Left lung (tissue), 4 donors: ENCODE measurements at regions not wholly inside any gene's neighbourhood (a gene's known extent, or its start where the extent isn't known, plus 50 kb on each side); places are given as distances from the start of the nearest gene placed in this dataset.
"Not testable (repeated sequence)": the region's sequence is repeated elsewhere in the genome, so short reads cannot be mapped to it uniquely, and the experiment has no call there.

Experiments used
- ATAC-seq: fragments of 200-7000 bp; cut with Tn5 transposase; one replicate; pipeline ENCODE4 v1.9.1; 2020; ENCODE audit warnings: moderate library complexity
- DNase-seq, 4 donors: peaks; one replicate each; pipeline ENCODE4 v3.0.0-alpha.2; 2013 to 2020
- H3K27ac ChIP-seq, 2 donors: fragments of 200-600 bp; sonication (generic) in 1 of 2; one replicate each; pipeline versions ENCODE4 v1.5.0 to v1.8.0; 2020 to 2021
- H3K27me3 ChIP-seq, 2 donors: fragments of 200-600 bp; sonication (generic) in 1 of 2; one replicate each; pipeline versions ENCODE4 v1.5.0 to v1.8.0; 2020 to 2021
- H3K36me3 ChIP-seq, 2 donors: fragments of 200-600 bp; sonication (generic) in 1 of 2; one replicate each; pipeline versions ENCODE4 v1.5.0 to v1.8.0; 2020 to 2021
- H3K4me1 ChIP-seq, 2 donors: fragments of 200-600 bp; one replicate each; pipeline ENCODE4 v1.8.0; 2021
- H3K4me3 ChIP-seq, 2 donors: fragments of 200-600 bp; sonication (generic) in 1 of 2; one replicate each; pipeline versions ENCODE4 v1.5.0 to v1.8.0; 2020 to 2021; ENCODE audit warnings: mild to moderate bottlenecking in 1 of 2
- H3K9me3 ChIP-seq, 2 donors: fragments of 200-600 bp; sonication (generic) in 1 of 2; one replicate each; pipeline versions ENCODE4 v1.5.0 to v1.8.0; 2020 to 2021
- intact Hi-C, 2 donors: fragments of 100-400 bp; cut with DNase I; formaldehyde crosslinking; loops; one replicate each; pipeline versions ENCODE4 v1.11.2 to v1.14.2; 2022
- donor health status: DM: no; HTN: yes; CAD: no.
- donor health status: DM: no; HTN: no; CAD: no.

DNA sequence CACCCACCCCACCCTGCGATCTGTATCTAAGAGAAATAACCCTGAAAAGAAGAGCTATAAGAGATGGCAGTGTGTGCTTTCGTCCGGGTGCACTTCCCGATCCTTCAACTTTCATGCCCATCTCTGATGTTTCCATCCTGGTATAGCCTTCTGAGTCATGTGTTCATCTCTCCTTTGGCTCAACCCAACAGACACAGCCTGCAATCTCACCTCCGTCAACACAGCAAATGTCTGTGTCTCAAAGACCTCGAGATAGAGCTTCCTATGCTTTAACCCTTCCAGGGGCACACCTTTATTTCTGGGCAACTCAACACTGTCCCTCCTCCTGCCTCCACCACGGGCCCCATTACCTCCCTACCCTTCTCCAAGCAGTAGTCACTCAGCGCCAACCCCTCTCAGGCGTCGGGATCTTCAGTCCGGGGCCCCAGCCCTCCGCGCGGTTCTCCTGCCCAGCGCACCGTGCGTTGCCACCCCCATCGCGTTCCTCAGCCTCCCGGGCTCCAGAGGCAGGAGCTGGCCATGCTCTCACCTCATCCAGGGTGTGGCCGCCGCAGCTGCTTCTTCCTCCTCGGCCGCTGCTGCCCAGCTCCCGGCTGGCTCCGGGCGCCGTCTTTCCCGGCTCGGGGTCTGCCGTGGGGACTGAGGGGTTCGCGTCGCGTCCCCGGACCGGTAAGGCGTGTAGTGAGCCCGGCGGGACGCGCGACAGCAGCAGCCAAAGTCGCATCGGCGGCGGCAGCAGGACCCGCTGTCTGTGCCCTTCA, 153.7 kb upstream of the NBPF19 start:
- H3K27me3 ChIP-seq, intact Hi-C loops, H3K9me3 ChIP-seq, H3K36me3 ChIP-seq, H3K4me1 ChIP-seq, DNase-seq, H3K4me3 ChIP-seq, H3K27ac ChIP-seq: not testable (repeated sequence)
- peak; percentile 71 for ATAC-seq

- intact Hi-C loops, H3K4me1 ChIP-seq, H3K27me3 ChIP-seq, H3K9me3 ChIP-seq, H3K4me3 ChIP-seq, DNase-seq, H3K27ac ChIP-seq, H3K36me3 ChIP-seq: not testable (repeated sequence)
- ATAC-seq, result peak; percentile 15
Observed at GRCh38 chr1:149321732-149322016, 153.2 kb upstream of the NBPF19 start.

DNA sequence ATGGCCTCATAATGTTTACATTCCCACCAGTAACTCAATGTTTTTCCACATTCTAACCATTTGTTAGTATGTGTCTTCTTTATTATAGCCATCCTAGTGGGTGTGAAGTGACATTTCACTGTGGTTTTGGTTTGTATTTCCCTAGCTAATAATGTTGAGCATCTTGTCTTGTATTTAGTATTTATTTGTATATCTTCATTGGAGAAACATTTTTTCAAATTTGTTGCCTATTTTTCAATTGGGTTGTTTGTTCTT, 144.8 kb upstream of the NBPF19 start:
- H3K4me1 ChIP-seq, ATAC-seq, H3K36me3 ChIP-seq, intact Hi-C loops, DNase-seq, H3K27me3 ChIP-seq, H3K9me3 ChIP-seq, H3K27ac ChIP-seq, H3K4me3 ChIP-seq: not testable (repeated sequence)

DNA sequence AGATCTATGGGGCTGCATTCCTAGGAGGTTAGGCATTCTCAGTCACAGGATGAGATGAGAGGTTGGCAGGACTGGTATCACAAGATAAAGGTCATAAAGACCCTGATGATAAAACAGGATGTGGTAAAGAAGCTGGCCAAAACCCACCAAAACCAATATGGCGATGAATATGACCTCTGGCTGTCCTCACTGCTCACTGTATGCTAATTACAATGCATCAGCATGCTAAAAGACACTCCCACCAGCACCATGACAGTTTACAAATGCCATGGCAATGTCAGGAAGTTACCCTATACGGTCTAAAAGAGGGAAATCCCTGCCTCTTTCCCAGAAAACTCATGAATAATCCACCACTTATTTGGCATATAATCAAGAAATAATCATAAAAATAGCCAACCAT, 138.8 kb upstream of the NBPF19 start:
- intact Hi-C loops, H3K9me3 ChIP-seq, ATAC-seq, H3K27ac ChIP-seq, H3K36me3 ChIP-seq, H3K4me1 ChIP-seq, H3K4me3 ChIP-seq, DNase-seq, H3K27me3 ChIP-seq: not testable (repeated sequence)

- H3K4me1 ChIP-seq, H3K4me3 ChIP-seq, H3K9me3 ChIP-seq, DNase-seq, intact Hi-C loops, H3K27me3 ChIP-seq, H3K36me3 ChIP-seq, H3K27ac ChIP-seq: not testable (repeated sequence)
- peak; percentile 79 for ATAC-seq
Observed at GRCh38 chr1:149338221-149338691, 136.6 kb upstream of the NBPF19 start.

- H3K9me3 ChIP-seq, result not testable (repeated sequence)
Observed at GRCh38 chr1:149338698-149339097, 136.1 kb upstream of the NBPF19 start.

DNA sequence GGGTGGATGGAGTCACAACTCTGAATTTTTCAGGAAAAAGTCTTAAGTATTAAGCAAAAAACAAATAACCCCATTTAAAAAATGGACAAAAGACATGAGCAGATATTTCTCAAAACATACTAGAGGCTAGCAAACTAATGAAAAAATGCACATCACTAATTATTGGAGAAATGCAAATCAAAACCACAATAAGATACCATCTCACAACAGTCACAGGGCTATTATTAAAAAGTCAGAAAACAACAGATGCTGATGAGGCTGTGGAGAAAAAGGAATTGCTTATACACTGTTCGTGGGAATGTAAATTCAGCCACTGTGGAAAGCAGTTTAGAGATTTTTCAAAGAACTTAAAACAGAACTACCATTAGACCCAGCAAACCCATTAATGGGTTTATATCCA, 125.4 kb upstream of the NBPF19 start:
- H3K27me3 ChIP-seq, H3K27ac ChIP-seq, DNase-seq, H3K36me3 ChIP-seq, H3K4me3 ChIP-seq, H3K4me1 ChIP-seq, ATAC-seq, intact Hi-C loops, H3K9me3 ChIP-seq: not testable (repeated sequence)

More at GRCh38 chr1:149338698-149339097, 136.1 kb upstream of the NBPF19 start:
- H3K4me1 ChIP-seq, ATAC-seq, DNase-seq, H3K27ac ChIP-seq, intact Hi-C loops, H3K4me3 ChIP-seq, H3K27me3 ChIP-seq, H3K36me3 ChIP-seq: not testable (repeated sequence)

- H3K9me3 ChIP-seq, H3K4me1 ChIP-seq, H3K36me3 ChIP-seq, DNase-seq, H3K27ac ChIP-seq, H3K4me3 ChIP-seq, ATAC-seq, H3K27me3 ChIP-seq, intact Hi-C loops: not testable (repeated sequence)
Observed at GRCh38 chr1:149352205-149352604, 122.6 kb upstream of the NBPF19 start.

DNA sequence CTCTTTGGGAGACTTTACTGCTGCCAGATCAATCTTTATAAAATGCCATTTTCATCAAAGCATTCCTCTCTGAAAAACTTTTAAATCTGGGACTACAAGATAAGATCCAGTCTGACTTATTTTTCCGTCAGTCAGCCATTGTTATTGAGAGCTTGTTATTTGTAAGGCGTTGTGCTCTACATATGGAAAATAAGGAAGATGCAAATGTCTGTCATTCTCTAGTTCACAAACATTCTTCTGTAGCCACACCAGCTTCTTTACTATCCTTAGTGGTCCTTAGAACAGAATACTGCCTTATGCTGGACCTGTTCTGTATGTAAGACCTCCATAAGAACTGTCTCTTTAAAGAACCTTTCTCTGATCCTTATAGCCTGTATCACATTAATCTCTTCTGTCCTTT, 120.3 kb upstream of the NBPF19 start:
- H3K9me3 ChIP-seq, H3K4me1 ChIP-seq, H3K4me3 ChIP-seq, H3K36me3 ChIP-seq, H3K27me3 ChIP-seq, DNase-seq, ATAC-seq, intact Hi-C loops, H3K27ac ChIP-seq: not testable (repeated sequence)

GRCh38 chr1:149355748-149356147, 119.1 kb upstream of the NBPF19 start:
- intact Hi-C loops, H3K4me3 ChIP-seq, H3K9me3 ChIP-seq, H3K27ac ChIP-seq, ATAC-seq, DNase-seq, H3K4me1 ChIP-seq, H3K36me3 ChIP-seq, H3K27me3 ChIP-seq: not testable (repeated sequence)

GRCh38 chr1:149356152-149356551, 118.7 kb upstream of the NBPF19 start:
- H3K27me3 ChIP-seq, H3K27ac ChIP-seq, H3K4me3 ChIP-seq, H3K9me3 ChIP-seq, H3K36me3 ChIP-seq, intact Hi-C loops, DNase-seq, H3K4me1 ChIP-seq: not testable (repeated sequence)
- ATAC-seq, result peak; percentile 82

DNA sequence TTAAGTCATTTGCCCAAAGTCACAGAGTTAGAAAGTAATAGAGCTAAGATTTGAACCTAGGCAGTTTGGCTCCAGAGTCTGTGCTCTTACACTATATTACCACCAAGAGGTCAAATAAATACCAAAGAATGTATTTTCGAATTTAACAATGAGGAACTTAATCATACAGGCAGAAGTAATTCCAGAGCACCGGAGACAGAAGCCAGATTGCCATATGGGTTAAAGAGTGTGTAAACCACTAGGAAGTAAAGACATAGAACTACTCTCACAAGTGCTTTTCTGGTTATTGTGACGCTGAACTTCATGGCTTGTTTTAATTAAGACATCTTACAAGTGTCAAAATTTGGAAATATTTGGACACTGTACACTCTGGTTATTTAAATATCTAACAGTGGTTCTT, 114.5 kb upstream of the NBPF19 start:
- H3K27me3 ChIP-seq, H3K9me3 ChIP-seq, H3K27ac ChIP-seq, H3K36me3 ChIP-seq, H3K4me1 ChIP-seq, H3K4me3 ChIP-seq, DNase-seq, intact Hi-C loops: not testable (repeated sequence)
- peak; percentile 40 for ATAC-seq

- intact Hi-C loops, H3K27me3 ChIP-seq: not testable (repeated sequence)
Observed at GRCh38 chr1:149361310-149361709, 113.5 kb upstream of the NBPF19 start.

GRCh38 chr1:149364188-149364981, 110.5 kb upstream of the NBPF19 start:
- DNase-seq, intact Hi-C loops, H3K27me3 ChIP-seq, H3K36me3 ChIP-seq, H3K27ac ChIP-seq, H3K4me1 ChIP-seq, ATAC-seq, H3K4me3 ChIP-seq, H3K9me3 ChIP-seq: not testable (repeated sequence)

More at GRCh38 chr1:149361310-149361709, 113.5 kb upstream of the NBPF19 start:
- DNase-seq, H3K9me3 ChIP-seq, H3K27ac ChIP-seq, H3K36me3 ChIP-seq, ATAC-seq, H3K4me3 ChIP-seq, H3K4me1 ChIP-seq: not testable (repeated sequence)
